Osteoblast (primary cell): ENCODE measurements at regions not wholly inside any gene's neighbourhood (a gene's known extent, or its start where the extent isn't known, plus 50 kb on each side); places are given as distances from the start of the nearest gene placed in this dataset.

Experiments used
- DNase-seq: peaks from one replicate; pipeline ENCODE4 v3.0.0; 2011; ENCODE audit warnings: low spot score, mixed read lengths; ENCODE audit not compliant: insufficient read length; ENCODE audit errors: missing footprints
- H2AFZ ChIP-seq: 2 replicates; pipeline ENCODE4 v1.6.0; 2011; ENCODE audit warnings: mild to moderate bottlenecking, low read length
- H3K27ac ChIP-seq: 2 replicates; pipeline ENCODE4 v1.5.1; 2011; ENCODE audit warnings: mild to moderate bottlenecking, low read depth, low read length, moderate library complexity
- H3K27me3 ChIP-seq: 2 replicates; pipeline ENCODE4 v1.6.0; 2012; ENCODE audit warnings: mild to moderate bottlenecking, control low read depth, inconsistent platforms, low read length, moderate library complexity; ENCODE audit not compliant: insufficient read depth
- H3K36me3 ChIP-seq: 2 replicates; pipeline ENCODE4 v1.5.1; 2011; ENCODE audit warnings: mild to moderate bottlenecking, low read length, control low read depth, moderate library complexity; ENCODE audit not compliant: insufficient read depth
- H3K4me1 ChIP-seq: 2 replicates; pipeline ENCODE4 v1.5.1; 2011; ENCODE audit warnings: mild to moderate bottlenecking, low read length, control low read depth, moderate library complexity; ENCODE audit not compliant: insufficient read depth
- H3K4me2 ChIP-seq: 2 replicates; pipeline ENCODE4 v1.6.0; 2011; ENCODE audit warnings: mild to moderate bottlenecking, low read length; ENCODE audit not compliant: insufficient read depth
- H3K4me3 ChIP-seq: fragments of 200-600 bp; sonication (generic); 3 replicates; pipeline ENCODE4 v1.5.1; 2012; ENCODE audit warnings: mild to moderate bottlenecking, low read length, inconsistent platforms; ENCODE audit not compliant: insufficient read depth
- H3K79me2 ChIP-seq: 2 replicates; pipeline ENCODE4 v1.6.0; 2012; ENCODE audit warnings: mild to moderate bottlenecking, low read length, control low read depth, inconsistent platforms; ENCODE audit not compliant: insufficient read depth
- H3K9me3 ChIP-seq: 2 replicates; pipeline ENCODE4 v1.5.1; 2011; ENCODE audit warnings: low read depth, low read length, control low read depth
- H4K20me1 ChIP-seq: 2 replicates; pipeline ENCODE4 v1.6.0; 2012; ENCODE audit warnings: mild to moderate bottlenecking, low read length, control low read depth; ENCODE audit not compliant: insufficient read depth
- CTCF ChIP-seq: IDR thresholded peaks from 2 replicates; pipeline ENCODE4 v1.5.1; 2011; ENCODE audit warnings: mild to moderate bottlenecking, low read depth, low read length, moderate library complexity; ENCODE audit errors: extremely low read depth

GRCh38 chr12:25769082-25769945 is 189.2 kb upstream of the RASSF8 start:
- Histone ChIP-seq H3K4me2 (no peak overlapping the region), H3K27ac (peak overlapping the region; percentile 68)

DNA sequence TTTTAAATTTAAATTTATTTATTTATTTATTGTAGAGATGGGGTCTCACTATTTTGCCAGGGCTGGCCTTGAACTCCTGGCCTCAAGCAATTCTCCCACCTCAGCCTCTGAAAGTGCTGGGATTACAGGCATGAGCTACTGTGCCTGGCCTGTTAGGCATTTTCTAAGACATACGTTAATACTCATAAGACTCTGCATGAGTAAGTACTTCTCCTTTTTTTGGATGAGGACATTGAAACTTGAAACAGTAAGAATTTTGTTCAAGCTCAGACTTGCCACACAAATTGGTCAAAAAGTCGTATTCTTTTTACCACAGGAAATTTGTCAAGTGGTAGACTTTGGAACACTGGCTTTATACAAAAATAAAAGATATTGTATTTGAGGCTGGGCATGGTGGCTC is 187.4 kb upstream of the RASSF8 start:
- no peak for DNase-seq

More at GRCh38 chr12:25769082-25769945, 189.2 kb upstream of the RASSF8 start:
- no peaks in the 10 kb centered on the region for H3K36me3 ChIP-seq
- H2AFZ ChIP-seq = no peak overlapping the region
- TF ChIP-seq CTCF = no peak
- DNase-seq = peak; percentile 78
- no peaks in the 10 kb centered on the region for H4K20me1 ChIP-seq
- H3K4me1 ChIP-seq = peaks cover 38% of the 10 kb centered on the region
- H3K4me3 ChIP-seq = no peak overlapping the region
- H3K79me2 ChIP-seq = no peaks in the 10 kb centered on the region
- no peaks in the 10 kb centered on the region for H3K9me3 ChIP-seq
- H3K27me3 ChIP-seq = no peaks in the 10 kb centered on the region

GRCh38 chr12:25771476-25771875 is 187.0 kb upstream of the RASSF8 start:
- no peak for DNase-seq
- no peak overlapping the region for H3K4me3 ChIP-seq
- H3K27me3 ChIP-seq = no peaks in the 10 kb centered on the region
- H3K4me1 ChIP-seq = peaks cover 37% of the 10 kb centered on the region
- H3K79me2 ChIP-seq = no peaks in the 10 kb centered on the region
- H3K27ac ChIP-seq = peak overlapping the region; percentile 7
- no peaks in the 10 kb centered on the region for H4K20me1 ChIP-seq
- TF ChIP-seq CTCF = no peak
- no peak overlapping the region for H2AFZ ChIP-seq
- no peak overlapping the region for H3K4me2 ChIP-seq
- no peaks in the 10 kb centered on the region for H3K36me3 ChIP-seq
- H3K9me3 ChIP-seq = no peaks in the 10 kb centered on the region

More for the DNA sequence above, 187.4 kb upstream of the RASSF8 start:
- H3K27ac ChIP-seq = peak overlapping the region; percentile 7
- H3K4me3 ChIP-seq = no peak overlapping the region
- no peaks in the 10 kb centered on the region for H4K20me1 ChIP-seq
- no peak overlapping the region for H2AFZ ChIP-seq
- no peaks in the 10 kb centered on the region for H3K27me3 ChIP-seq
- H3K4me1 ChIP-seq = peaks cover 33% of the 10 kb centered on the region
- H3K79me2 ChIP-seq = no peaks in the 10 kb centered on the region
- no peaks in the 10 kb centered on the region for H3K36me3 ChIP-seq
- H3K9me3 ChIP-seq = no peaks in the 10 kb centered on the region
- no peak for TF ChIP-seq CTCF
- no peak overlapping the region for H3K4me2 ChIP-seq

DNA sequence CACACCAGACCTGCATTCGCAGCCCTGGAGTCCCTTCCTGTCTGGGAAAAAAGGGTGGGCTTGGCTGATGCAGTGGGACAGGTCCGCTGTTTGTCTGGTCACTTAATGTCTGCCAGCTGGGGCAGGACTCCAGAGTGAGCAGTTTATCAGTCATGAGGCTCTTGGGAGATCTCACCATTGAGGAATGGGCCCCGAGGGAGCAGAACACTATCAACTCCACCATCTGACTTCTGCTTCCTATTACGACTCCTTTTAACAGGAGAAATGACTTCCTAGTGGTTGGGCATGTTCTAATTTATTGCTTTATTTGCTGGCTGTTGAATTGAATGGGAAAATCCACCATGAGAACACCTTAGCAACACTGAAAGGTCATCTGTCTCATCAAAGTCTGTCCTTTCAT is 182.5 kb upstream of the RASSF8 start:
- H4K20me1 ChIP-seq = no peaks in the 10 kb centered on the region
- no peak overlapping the region for H3K4me3 ChIP-seq
- H3K36me3 ChIP-seq = no peaks in the 10 kb centered on the region
- no peak overlapping the region for H3K27ac ChIP-seq
- TF ChIP-seq CTCF = no peak
- H2AFZ ChIP-seq = peak overlapping the region; percentile 58
- no peak for DNase-seq
- H3K9me3 ChIP-seq = no peaks in the 10 kb centered on the region
- no peaks in the 10 kb centered on the region for H3K27me3 ChIP-seq
- H3K4me2 ChIP-seq = peak overlapping the region; percentile 23
- H3K4me1 ChIP-seq = peaks cover 12% of the 10 kb centered on the region
- no peaks in the 10 kb centered on the region for H3K79me2 ChIP-seq
